Trophoblast cell (in vitro differentiated cells and primary cell): ENCODE measurements at regions not wholly inside any gene's neighbourhood (a gene's known extent, or its start where the extent isn't known, plus 50 kb on each side); places are given as distances from the start of the nearest gene placed in this dataset.

Experiments used
- DNase-seq, 2 donors: peaks; one replicate each; pipeline ENCODE4 v3.0.0-alpha.2; 2016
- H2AFZ ChIP-seq: 2 replicates; pipeline ENCODE4 v1.6.1; 2013; ENCODE audit warnings: low read length, moderate library complexity, mild to moderate bottlenecking; ENCODE audit not compliant: insufficient read depth, poor library complexity
- H2AK5ac ChIP-seq: 2 replicates; pipeline ENCODE4 v1.6.1; 2013; ENCODE audit warnings: mild to moderate bottlenecking, low read length
- H2BK120ac ChIP-seq: 2 replicates; pipeline ENCODE4 v1.6.1; 2013; ENCODE audit warnings: low read length, mild to moderate bottlenecking, moderate library complexity; ENCODE audit not compliant: insufficient read depth, poor library complexity
- H2BK12ac ChIP-seq: 2 replicates; pipeline ENCODE4 v1.6.1; 2013; ENCODE audit warnings: mild to moderate bottlenecking, low read length, moderate library complexity
- H2BK5ac ChIP-seq: 2 replicates; pipeline ENCODE4 v1.6.1; 2013; ENCODE audit warnings: low read length, low read depth, moderate library complexity, mild to moderate bottlenecking; ENCODE audit not compliant: poor library complexity
- H3K14ac ChIP-seq: 2 replicates; pipeline ENCODE4 v1.6.1; 2013; ENCODE audit warnings: mild to moderate bottlenecking, low read length
- H3K18ac ChIP-seq: 2 replicates; pipeline ENCODE4 v1.6.1; 2013; ENCODE audit warnings: mild to moderate bottlenecking, low read length
- H3K23ac ChIP-seq: 2 replicates; pipeline ENCODE4 v1.6.1; 2013; ENCODE audit warnings: low read length
- H3K27ac ChIP-seq: 2 replicates; pipeline ENCODE4 v1.5.1; 2013; ENCODE audit warnings: low read depth, mild to moderate bottlenecking, inconsistent platforms, low read length, moderate library complexity
- H3K27me3 ChIP-seq: 2 replicates; pipeline ENCODE4 v1.6.1; 2013; ENCODE audit warnings: inconsistent platforms, mild to moderate bottlenecking, low read length, moderate library complexity; ENCODE audit not compliant: insufficient read depth
- H3K36me3 ChIP-seq, 2 experiments: 1 replicate in 1 of 2; 2 replicates in 1 of 2; pipeline ENCODE4 v1.6.1; 2013; ENCODE audit warnings: low read length in 2 of 2, mild to moderate bottlenecking in 2 of 2, moderate library complexity in 1 of 2; ENCODE audit not compliant: insufficient read depth in 2 of 2, control insufficient read depth in 1 of 2
- H3K4ac ChIP-seq: 2 replicates; pipeline ENCODE4 v1.6.1; 2013; ENCODE audit warnings: low read depth, mild to moderate bottlenecking, low read length, moderate library complexity
- H3K4me1 ChIP-seq, 2 experiments: 1 replicate in 1 of 2; 2 replicates in 1 of 2; pipeline ENCODE4 v1.6.1; 2013; ENCODE audit warnings: low read length in 2 of 2, mild to moderate bottlenecking in 2 of 2, moderate library complexity in 1 of 2; ENCODE audit not compliant: insufficient read depth in 2 of 2, control insufficient read depth in 1 of 2
- H3K4me2 ChIP-seq: 2 replicates; pipeline ENCODE4 v1.6.1; 2013; ENCODE audit warnings: inconsistent platforms, mild to moderate bottlenecking, low read length, moderate library complexity
- H3K4me3 ChIP-seq: 2 replicates; pipeline ENCODE4 v1.5.1; 2013; ENCODE audit warnings: mild to moderate bottlenecking, low read depth, low read length, inconsistent platforms
- H3K79me1 ChIP-seq: one replicate; pipeline ENCODE4 v1.6.1; 2013; ENCODE audit warnings: low read length
- H3K79me2 ChIP-seq: 2 replicates; pipeline ENCODE4 v1.6.1; 2013; ENCODE audit warnings: low read length, mild to moderate bottlenecking; ENCODE audit not compliant: control insufficient read depth, insufficient read depth, poor library complexity
- H3K9ac ChIP-seq: 2 replicates; pipeline ENCODE4 v1.6.1; 2013; ENCODE audit warnings: mild to moderate bottlenecking, low read length
- H3K9me3 ChIP-seq: 2 replicates; pipeline ENCODE4 v1.6.1; 2013; ENCODE audit warnings: low read depth, mild to moderate bottlenecking, control low read depth, inconsistent platforms, low read length; ENCODE audit not compliant: insufficient read depth
- H4K12ac ChIP-seq: 2 replicates; pipeline ENCODE4 v1.6.1; 2013; ENCODE audit warnings: low read depth, mild to moderate bottlenecking, low read length, moderate library complexity
- H4K8ac ChIP-seq: 2 replicates; pipeline ENCODE4 v1.6.1; 2013; ENCODE audit warnings: low read depth, mild to moderate bottlenecking, low read length, moderate library complexity
- H4K91ac ChIP-seq: one replicate; pipeline ENCODE4 v1.6.1; 2013; ENCODE audit warnings: low read depth, mild to moderate bottlenecking, low read length, moderate library complexity
- WGBS: extraction: QIAGEN DNeasy Blood & Tissue Kit; methylation state at CpG from one replicate; pipeline ENCODE4 v1.1.7; 2013; ENCODE audit warnings: missing lambda C conversion rate; ENCODE audit not compliant: insufficient read length, insufficient coverage; ENCODE audit errors: extremely low coverage; 5-methylcytosine and 5-hydroxymethylcytosine counted together

DNA sequence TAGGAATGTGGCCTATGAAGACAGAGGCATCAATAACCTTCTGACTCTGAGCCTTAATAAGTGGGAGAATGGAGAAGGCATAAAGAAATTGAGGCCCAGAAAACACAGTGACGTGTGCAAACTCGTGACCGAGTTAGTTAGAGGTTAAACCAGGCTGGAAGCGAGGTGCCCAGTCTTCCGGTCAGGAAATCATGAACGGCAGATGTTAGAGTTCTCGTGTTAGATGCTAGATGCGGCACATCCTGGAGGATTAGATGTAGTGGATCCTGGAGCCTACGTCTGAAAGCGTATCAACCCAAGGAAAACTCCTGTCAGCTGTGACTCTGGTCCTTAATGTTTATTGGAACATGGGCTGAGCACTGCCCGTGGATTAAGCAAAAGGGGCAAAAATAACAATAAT is 275.9 kb downstream of the TCF7L2 start:
- no peak overlapping the region for H2BK5ac ChIP-seq
- H3K27ac ChIP-seq = no peak overlapping the region
- no peak overlapping the region for H3K9ac ChIP-seq
- DNase-seq = no peak
- no peak overlapping the region for H3K4me2 ChIP-seq
- no CpG with 5 or more reads among the region's 11 CpGs for WGBS
- no peak overlapping the region for H4K12ac ChIP-seq
- peaks cover 16% of the 10 kb centered on the region in 2 experiments for H3K4me1 ChIP-seq
- H2BK12ac ChIP-seq = no peak overlapping the region
- H3K79me2 ChIP-seq = no peaks in the 10 kb centered on the region
- peaks cover 5% of the 10 kb centered on the region for H3K79me1 ChIP-seq
- no peaks in the 10 kb centered on the region for H3K9me3 ChIP-seq
- H3K18ac ChIP-seq = no peak overlapping the region
- H3K14ac ChIP-seq = no peak overlapping the region
- no peak overlapping the region for H2AFZ ChIP-seq
- H3K36me3 ChIP-seq = no peaks in the 10 kb centered on the region
- H3K4me3 ChIP-seq = no peak overlapping the region
- no peak overlapping the region for H3K23ac ChIP-seq
- H2BK120ac ChIP-seq = no peak overlapping the region
- H3K4ac ChIP-seq = no peak overlapping the region
- H4K91ac ChIP-seq = no peak overlapping the region
- H2AK5ac ChIP-seq = no peak overlapping the region
- H3K27me3 ChIP-seq = no peaks in the 10 kb centered on the region
- no peak overlapping the region for H4K8ac ChIP-seq

DNA sequence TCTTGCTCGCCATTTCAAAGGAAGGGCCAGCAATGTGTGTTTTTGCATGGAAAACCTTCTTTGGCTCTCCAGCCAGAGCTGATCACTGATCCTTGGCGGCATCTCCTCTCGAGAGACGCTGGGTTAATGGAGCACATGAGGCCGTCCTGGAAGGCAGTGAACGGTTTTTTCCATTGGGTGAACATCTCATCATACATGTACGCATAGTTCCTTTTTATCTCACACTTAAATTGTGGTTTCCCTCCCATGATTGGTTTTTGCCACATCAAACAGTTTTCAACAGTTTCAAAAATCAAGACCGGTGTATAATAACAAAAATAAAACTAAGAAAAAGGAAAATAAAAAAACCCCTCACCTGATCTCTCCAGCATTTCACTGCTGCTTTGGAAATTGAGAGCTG is 276.4 kb downstream of the TCF7L2 start:
- Histone ChIP-seq H3K18ac (no peak overlapping the region), H3K79me2 (no peaks in the 10 kb centered on the region), H3K79me1 (peaks cover 5% of the 10 kb centered on the region), H4K12ac (no peak overlapping the region), H3K4me1 (peaks cover 15 to 16% of the 10 kb centered on the region in 2 experiments), H2AFZ (no peak overlapping the region), H3K9ac (no peak overlapping the region), H2AK5ac (no peak overlapping the region), H3K14ac (no peak overlapping the region), H3K27ac (no peak overlapping the region), H4K8ac (no peak overlapping the region), H3K27me3 (no peaks in the 10 kb centered on the region), H3K4me3 (no peak overlapping the region), H4K91ac (no peak overlapping the region), H3K4ac (no peak overlapping the region), H2BK120ac (no peak overlapping the region), H3K23ac (no peak overlapping the region), H2BK12ac (no peak overlapping the region), H3K4me2 (no peak overlapping the region), H3K36me3 (no peaks in the 10 kb centered on the region), H2BK5ac (no peak overlapping the region), H3K9me3 (no peaks in the 10 kb centered on the region)
- no peak for DNase-seq
- WGBS = no CpG with 5 or more reads among the region's 8 CpGs

DNA sequence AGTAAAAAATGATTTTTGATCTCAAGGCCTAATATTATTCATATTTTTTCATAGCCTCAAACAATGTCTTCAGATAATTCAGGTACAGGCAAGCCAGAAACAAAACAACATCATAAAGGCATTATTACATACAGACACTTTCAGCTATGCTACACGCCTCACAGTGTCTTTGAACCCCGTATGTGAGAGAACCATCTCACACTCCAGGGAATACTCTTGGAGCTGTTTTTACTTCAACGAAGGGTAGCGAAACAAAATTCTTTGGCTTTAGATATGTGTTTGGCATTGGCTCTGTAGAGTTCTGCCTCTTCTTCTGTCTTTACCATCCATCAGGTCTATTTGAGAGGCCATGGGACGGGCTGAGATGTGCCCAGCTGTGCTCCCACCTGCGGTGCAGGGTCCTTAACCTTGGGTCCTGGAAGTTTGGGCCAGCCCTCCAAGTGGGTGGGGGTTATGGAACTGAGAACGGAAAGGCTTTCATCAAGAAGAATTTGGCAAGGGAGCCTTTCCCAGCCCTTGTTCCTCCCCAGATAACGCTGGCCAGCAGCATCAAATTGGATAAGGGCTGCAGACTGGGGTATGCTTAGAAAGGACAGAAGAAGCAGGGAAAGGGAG is 276.9 kb downstream of the TCF7L2 start:
- peaks cover 2% of the 10 kb centered on the region for H3K79me1 ChIP-seq
- H2BK12ac ChIP-seq = no peak overlapping the region
- H3K4ac ChIP-seq = no peak overlapping the region
- H4K91ac ChIP-seq = no peak overlapping the region
- no peak for DNase-seq
- H3K4me3 ChIP-seq = no peak overlapping the region
- no peaks in the 10 kb centered on the region for H3K79me2 ChIP-seq
- no peak overlapping the region for H4K12ac ChIP-seq
- H3K23ac ChIP-seq = no peak overlapping the region
- H3K27me3 ChIP-seq = no peaks in the 10 kb centered on the region
- no CpG with 5 or more reads among the region's 8 CpGs for WGBS
- H3K14ac ChIP-seq = no peak overlapping the region
- H4K8ac ChIP-seq = no peak overlapping the region
- no peak overlapping the region for H2BK120ac ChIP-seq
- no peak overlapping the region for H3K4me2 ChIP-seq
- no peak overlapping the region for H2BK5ac ChIP-seq
- no peak overlapping the region for H3K18ac ChIP-seq
- H3K4me1 ChIP-seq = peaks cover 9 to 11% of the 10 kb centered on the region in 2 experiments
- no peak overlapping the region for H2AK5ac ChIP-seq
- H3K9me3 ChIP-seq = no peaks in the 10 kb centered on the region
- no peaks in the 10 kb centered on the region for H3K36me3 ChIP-seq
- H3K27ac ChIP-seq = no peak overlapping the region
- no peak overlapping the region for H2AFZ ChIP-seq
- H3K9ac ChIP-seq = no peak overlapping the region

DNA sequence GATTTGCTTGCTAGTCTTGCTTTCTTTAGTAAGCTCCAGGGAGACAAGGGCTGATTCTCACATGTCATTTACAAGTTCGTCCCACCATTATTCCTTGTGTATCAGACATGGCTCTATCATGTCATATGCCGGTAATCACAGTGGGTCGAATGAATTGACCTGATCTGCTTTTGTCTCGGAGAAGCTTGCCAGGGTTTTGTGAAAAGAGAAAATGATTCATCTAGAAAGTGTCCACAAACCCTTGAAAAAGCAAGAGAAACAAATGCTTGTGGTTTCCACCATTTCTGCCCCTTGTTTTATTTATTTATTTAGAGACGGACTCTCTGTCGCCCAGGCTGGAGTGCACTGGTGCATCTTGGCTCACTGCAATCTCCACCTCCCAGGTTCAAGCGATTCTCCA is 278.5 kb downstream of the TCF7L2 start:
- Histone ChIP-seq H3K9me3 (no peaks in the 10 kb centered on the region), H3K4me3 (no peak overlapping the region), H2BK12ac (no peak overlapping the region), H3K36me3 (no peaks in the 10 kb centered on the region), H3K4ac (no peak overlapping the region), H3K79me1 (peaks cover 2% of the 10 kb centered on the region), H2BK5ac (no peak overlapping the region), H3K18ac (no peak overlapping the region), H3K27me3 (no peaks in the 10 kb centered on the region), H2BK120ac (no peak overlapping the region), H4K91ac (no peak overlapping the region), H3K4me1 (peaks cover 4 to 5% of the 10 kb centered on the region in 2 experiments), H3K27ac (no peak overlapping the region), H3K14ac (no peak overlapping the region), H3K9ac (no peak overlapping the region), H2AFZ (no peak overlapping the region), H3K79me2 (no peaks in the 10 kb centered on the region), H2AK5ac (no peak overlapping the region), H3K4me2 (no peak overlapping the region), H3K23ac (no peak overlapping the region), H4K8ac (no peak overlapping the region), H4K12ac (no peak overlapping the region)
- no CpG with 5 or more reads among the region's 7 CpGs for WGBS
- no peak for DNase-seq
